GM18511 (cell line): ENCODE measurements at regions not wholly inside any gene's neighbourhood (a gene's known extent, or its start where the extent isn't known, plus 50 kb on each side); places are given as distances from the start of the nearest gene placed in this dataset.
"Not testable (repeated sequence)": the region's sequence is repeated elsewhere in the genome, so short reads cannot be mapped to it uniquely, and the experiment has no call there.

Experiments
- ATAC-seq: cut with Tn5 transposase; IDR thresholded peaks from one replicate; pipeline ENCODE4 v1.9.1; 2021; ENCODE audit warnings: mild to moderate bottlenecking, moderate library complexity; ENCODE audit not compliant: unreplicated experiment

- ATAC-seq = not testable (repeated sequence)
Observed at GRCh38 chr10:21034770-21035169, 137.7 kb upstream of the NEBL start.

- no peak for ATAC-seq
Observed at GRCh38 chr10:21034241-21034640, 137.1 kb upstream of the NEBL start.

GRCh38 chr10:21032587-21033319 lies 135.6 kb upstream of the NEBL start:
- no peak for ATAC-seq

- no peak for ATAC-seq
Observed at GRCh38 chr10:21031232-21031795, 134.2 kb upstream of the NEBL start.

GRCh38 chr10:21030091-21030490 lies 133.0 kb upstream of the NEBL start:
- ATAC-seq = no peak

- ATAC-seq = no peak
Observed at GRCh38 chr10:21022821-21023220, 125.7 kb upstream of the NEBL start.

- ATAC-seq = no peak
Observed at GRCh38 chr10:21021843-21022594, 124.9 kb upstream of the NEBL start.

GRCh38 chr10:21021231-21021630 lies 124.1 kb upstream of the NEBL start:
- ATAC-seq = no peak

GRCh38 chr10:21020545-21020944 lies 123.4 kb upstream of the NEBL start:
- ATAC-seq = peak; percentile 84

- no peak for ATAC-seq
Observed at GRCh38 chr10:21019436-21019835, 122.3 kb upstream of the NEBL start.

- ATAC-seq = peak; percentile 46
Observed at GRCh38 chr10:21015851-21016250, 118.7 kb upstream of the NEBL start.

- ATAC-seq = no peak
Observed at GRCh38 chr10:21014141-21014540, 117.0 kb upstream of the NEBL start.

GRCh38 chr10:21011433-21012018 lies 114.4 kb upstream of the NEBL start:
- ATAC-seq = no peak

- no peak for ATAC-seq
Observed at GRCh38 chr10:21010615-21011014, 113.5 kb upstream of the NEBL start.

- no peak for ATAC-seq
Observed at GRCh38 chr10:21003240-21003822, 106.2 kb upstream of the NEBL start.

- no peak for ATAC-seq
Observed at GRCh38 chr10:21002091-21002878, 105.2 kb upstream of the NEBL start.

- ATAC-seq = no peak
Observed at GRCh38 chr10:20999699-21000098, 102.6 kb upstream of the NEBL start.

GRCh38 chr10:20998036-20998435 lies 100.9 kb upstream of the NEBL start:
- no peak for ATAC-seq

GRCh38 chr10:20995123-20995987 lies 98.2 kb upstream of the NEBL start:
- ATAC-seq = no peak
